Mesendoderm (in vitro differentiated cells): ENCODE measurements at regions not wholly inside any gene's neighbourhood (a gene's known extent, or its start where the extent isn't known, plus 50 kb on each side); places are given as distances from the start of the nearest gene placed in this dataset.
"Not testable (repeated sequence)": the region's sequence is repeated elsewhere in the genome, so short reads cannot be mapped to it uniquely, and the experiment has no call there.

ENCODE experiments used
- DNase-seq: peaks from one replicate; pipeline ENCODE4 v3.0.0; 2013
- H2AK5ac ChIP-seq: 2 replicates; pipeline ENCODE4 v1.6.1; 2013; ENCODE audit warnings: low read length, inconsistent platforms
- H2BK120ac ChIP-seq: 2 replicates; pipeline ENCODE4 v1.6.1; 2013; ENCODE audit warnings: low read depth, mild to moderate bottlenecking, low read length, moderate library complexity, mixed read lengths
- H2BK15ac ChIP-seq: replicated peaks from 2 replicates; pipeline ENCODE4 v1.6.1; 2013; ENCODE audit warnings: low read depth, mild to moderate bottlenecking, moderate library complexity
- H2BK5ac ChIP-seq: 2 replicates; pipeline ENCODE4 v1.6.1; 2013; ENCODE audit warnings: low read length, inconsistent platforms
- H3K18ac ChIP-seq: 2 replicates; pipeline ENCODE4 v1.6.1; 2013; ENCODE audit warnings: mild to moderate bottlenecking, low read length, mixed read lengths
- H3K23ac ChIP-seq: one replicate; pipeline ENCODE4 v1.6.1; 2013; ENCODE audit warnings: low read length
- H3K27ac ChIP-seq: 2 replicates; pipeline ENCODE4 v1.5.1; 2013; ENCODE audit warnings: low read depth, mild to moderate bottlenecking, inconsistent platforms, low read length, moderate library complexity
- H3K27me3 ChIP-seq: 2 replicates; pipeline ENCODE4 v1.6.1; 2013; ENCODE audit warnings: low read length, control low read depth, mild to moderate bottlenecking, inconsistent platforms; ENCODE audit not compliant: insufficient read depth, poor library complexity
- H3K36me3 ChIP-seq: 2 replicates; pipeline ENCODE4 v1.6.1; 2013; ENCODE audit warnings: low read length, inconsistent platforms; ENCODE audit not compliant: control insufficient read depth, insufficient read depth
- H3K4ac ChIP-seq: one replicate; pipeline ENCODE4 v1.6.1; 2013; ENCODE audit warnings: low read depth, mild to moderate bottlenecking, low read length, moderate library complexity
- H3K4me1 ChIP-seq: 2 replicates; pipeline ENCODE4 v1.6.1; 2013; ENCODE audit warnings: low read depth, low read length, inconsistent platforms; ENCODE audit not compliant: control insufficient read depth
- H3K4me2 ChIP-seq: 2 replicates; pipeline ENCODE4 v1.6.1; 2013; ENCODE audit warnings: low read length
- H3K4me3 ChIP-seq: 2 replicates; pipeline ENCODE4 v1.5.1; 2013; ENCODE audit warnings: mild to moderate bottlenecking, low read length
- H3K56ac ChIP-seq: one replicate; pipeline ENCODE4 v1.6.1; 2013; ENCODE audit warnings: low read length
- H3K79me1 ChIP-seq: 2 replicates; pipeline ENCODE4 v1.6.1; 2013; ENCODE audit warnings: low read length, inconsistent platforms
- H3K79me2 ChIP-seq: 2 replicates; pipeline ENCODE4 v1.6.1; 2013; ENCODE audit warnings: mild to moderate bottlenecking, low read length; ENCODE audit not compliant: control insufficient read depth, insufficient read depth
- H3K9ac ChIP-seq: 2 replicates; pipeline ENCODE4 v1.6.1; 2013; ENCODE audit warnings: low read length, inconsistent platforms
- H4K5ac ChIP-seq: one replicate; pipeline ENCODE4 v1.6.1; 2013; ENCODE audit warnings: low read length
- H4K8ac ChIP-seq: one replicate; pipeline ENCODE4 v1.6.1; 2013; ENCODE audit warnings: low read depth, mild to moderate bottlenecking, control low read depth, low read length, moderate library complexity
- WGBS: extraction: QIAGEN DNeasy Blood & Tissue Kit; methylation state at CpG from one replicate; pipeline ENCODE4 v1.1.7; 2013; ENCODE audit warnings: low lambda C conversion rate, missing lambda C conversion rate; ENCODE audit not compliant: insufficient coverage; ENCODE audit errors: extremely low coverage; 5-methylcytosine and 5-hydroxymethylcytosine counted together

GRCh38 chr11:101786421-101786820 lies 128.4 kb upstream of the CEP126 start:
- Histone ChIP-seq H3K4ac (no peak overlapping the region), H3K23ac (no peak overlapping the region), H3K4me1 (no peaks in the 10 kb centered on the region), H2BK5ac (no peak overlapping the region), H3K9ac (no peak overlapping the region), H4K5ac (no peak overlapping the region), H2BK120ac (no peak overlapping the region), H3K79me1 (no peaks in the 10 kb centered on the region), H2BK15ac (no peak overlapping the region), H3K4me3 (no peak overlapping the region), H3K4me2 (no peak overlapping the region), H3K36me3 (no peaks in the 10 kb centered on the region), H3K18ac (no peak overlapping the region), H3K27me3 (no peaks in the 10 kb centered on the region), H3K56ac (no peak overlapping the region), H3K27ac (no peak overlapping the region), H3K79me2 (no peaks in the 10 kb centered on the region), H4K8ac (no peak overlapping the region), H2AK5ac (no peak overlapping the region)
- DNase-seq, result no peak

GRCh38 chr11:101779167-101779566 lies 135.6 kb upstream of the CEP126 start:
- not testable (repeated sequence) for H3K23ac ChIP-seq, H3K56ac ChIP-seq, H3K36me3 ChIP-seq, H3K79me1 ChIP-seq, H3K18ac ChIP-seq, H2BK120ac ChIP-seq, H4K8ac ChIP-seq, DNase-seq, H3K4me2 ChIP-seq, H3K9ac ChIP-seq, H2BK15ac ChIP-seq, H3K4me1 ChIP-seq, H3K4ac ChIP-seq, H3K27me3 ChIP-seq, H2AK5ac ChIP-seq, H2BK5ac ChIP-seq, H3K4me3 ChIP-seq, H4K5ac ChIP-seq, H3K79me2 ChIP-seq, H3K27ac ChIP-seq
- no CpG with 5 or more reads among the region's 1 CpG for WGBS

- no peak overlapping the region for H3K18ac ChIP-seq
- no peaks in the 10 kb centered on the region for H3K79me2 ChIP-seq
- no peak overlapping the region for H2BK15ac ChIP-seq
- H3K27ac ChIP-seq, result no peak overlapping the region
- H3K4ac ChIP-seq, result no peak overlapping the region
- no CpG with 5 or more reads among the region's 1 CpG for WGBS
- no peak overlapping the region for H3K23ac ChIP-seq
- DNase-seq, result no peak
- no peak overlapping the region for H4K8ac ChIP-seq
- no peaks in the 10 kb centered on the region for H3K4me1 ChIP-seq
- H3K56ac ChIP-seq, result no peak overlapping the region
- H3K4me2 ChIP-seq, result no peak overlapping the region
- H3K27me3 ChIP-seq, result no peaks in the 10 kb centered on the region
- no peaks in the 10 kb centered on the region for H3K79me1 ChIP-seq
- no peak overlapping the region for H3K4me3 ChIP-seq
- no peak overlapping the region for H2BK120ac ChIP-seq
- no peaks in the 10 kb centered on the region for H3K36me3 ChIP-seq
- no peak overlapping the region for H2AK5ac ChIP-seq
- H4K5ac ChIP-seq, result no peak overlapping the region
- no peak overlapping the region for H3K9ac ChIP-seq
- no peak overlapping the region for H2BK5ac ChIP-seq
Observed at GRCh38 chr11:101777476-101777875, 137.3 kb upstream of the CEP126 start.

GRCh38 chr11:101775033-101775432 lies 139.8 kb upstream of the CEP126 start:
- no peaks in the 10 kb centered on the region for H3K79me1 ChIP-seq
- H3K9ac ChIP-seq, result no peak overlapping the region
- no peaks in the 10 kb centered on the region for H3K27me3 ChIP-seq
- H4K8ac ChIP-seq, result no peak overlapping the region
- H3K23ac ChIP-seq, result no peak overlapping the region
- no peaks in the 10 kb centered on the region for H3K36me3 ChIP-seq
- no peak overlapping the region for H3K4me3 ChIP-seq
- no peak overlapping the region for H2BK15ac ChIP-seq
- H3K4me1 ChIP-seq, result no peaks in the 10 kb centered on the region
- H2AK5ac ChIP-seq, result no peak overlapping the region
- H3K18ac ChIP-seq, result no peak overlapping the region
- H4K5ac ChIP-seq, result no peak overlapping the region
- no peak overlapping the region for H3K4ac ChIP-seq
- no peak for DNase-seq
- WGBS, result no CpG with 5 or more reads among the region's 6 CpGs
- no peak overlapping the region for H3K56ac ChIP-seq
- H3K27ac ChIP-seq, result no peak overlapping the region
- no peaks in the 10 kb centered on the region for H3K79me2 ChIP-seq
- no peak overlapping the region for H3K4me2 ChIP-seq
- H2BK120ac ChIP-seq, result no peak overlapping the region
- H2BK5ac ChIP-seq, result no peak overlapping the region

- H2BK120ac ChIP-seq, result no peak overlapping the region
- no peak overlapping the region for H3K4me3 ChIP-seq
- no peaks in the 10 kb centered on the region for H3K4me1 ChIP-seq
- no peaks in the 10 kb centered on the region for H3K36me3 ChIP-seq
- H3K27ac ChIP-seq, result no peak overlapping the region
- no peaks in the 10 kb centered on the region for H3K79me2 ChIP-seq
- no peak overlapping the region for H3K56ac ChIP-seq
- H3K27me3 ChIP-seq, result no peaks in the 10 kb centered on the region
- H2BK5ac ChIP-seq, result no peak overlapping the region
- no peak overlapping the region for H3K18ac ChIP-seq
- no peak overlapping the region for H2AK5ac ChIP-seq
- no peak for DNase-seq
- H3K4me2 ChIP-seq, result no peak overlapping the region
- H4K5ac ChIP-seq, result no peak overlapping the region
- no peak overlapping the region for H2BK15ac ChIP-seq
- no peak overlapping the region for H3K9ac ChIP-seq
- H3K4ac ChIP-seq, result no peak overlapping the region
- H3K79me1 ChIP-seq, result no peaks in the 10 kb centered on the region
- H3K23ac ChIP-seq, result no peak overlapping the region
- WGBS, result no CpG with 5 or more reads among the region's 3 CpGs
- no peak overlapping the region for H4K8ac ChIP-seq
Observed at GRCh38 chr11:101770648-101771047, 144.2 kb upstream of the CEP126 start.

GRCh38 chr11:101765932-101766331 lies 148.9 kb upstream of the CEP126 start:
- Histone ChIP-seq H2AK5ac (no peak overlapping the region), H3K79me2 (no peaks in the 10 kb centered on the region), H3K4me2 (no peak overlapping the region), H3K27ac (no peak overlapping the region), H3K27me3 (no peaks in the 10 kb centered on the region), H3K56ac (no peak overlapping the region), H2BK15ac (no peak overlapping the region), H3K36me3 (no peaks in the 10 kb centered on the region), H4K5ac (no peak overlapping the region), H3K4me1 (no peaks in the 10 kb centered on the region), H3K4me3 (no peak overlapping the region), H2BK5ac (no peak overlapping the region), H4K8ac (no peak overlapping the region), H3K18ac (no peak overlapping the region), H3K23ac (no peak overlapping the region), H3K79me1 (no peaks in the 10 kb centered on the region), H3K9ac (no peak overlapping the region), H2BK120ac (no peak overlapping the region), H3K4ac (no peak overlapping the region)
- DNase-seq, result no peak
- no CpG with 5 or more reads among the region's 3 CpGs for WGBS
